Suprapubic skin (tissue), 4 donors: ENCODE measurements at regions not wholly inside any gene's neighbourhood (a gene's known extent, or its start where the extent isn't known, plus 50 kb on each side); places are given as distances from the start of the nearest gene placed in this dataset.

Experiments
- DNase-seq, 2 donors: peaks; one replicate each; pipeline ENCODE4 v3.0.0-alpha.2; 2019; ENCODE audit warnings: low spot score in 2 of 2
- H3K27ac ChIP-seq: fragments of 200-600 bp; sonication (generic); one replicate; pipeline ENCODE4 v1.5.1; 2019
- H3K27me3 ChIP-seq: fragments of 200-600 bp; sonication (generic); one replicate; pipeline ENCODE4 v1.5.1; 2019
- H3K36me3 ChIP-seq: fragments of 200-600 bp; sonication (generic); one replicate; pipeline ENCODE4 v1.5.1; 2019
- H3K4me1 ChIP-seq: fragments of 200-600 bp; sonication (generic); one replicate; pipeline ENCODE4 v1.5.1; 2019
- H3K4me3 ChIP-seq: fragments of 200-600 bp; sonication (generic); one replicate; pipeline ENCODE4 v1.5.1; 2019; ENCODE audit warnings: mild to moderate bottlenecking
- H3K9me3 ChIP-seq: fragments of 200-600 bp; sonication (generic); one replicate; pipeline ENCODE4 v1.5.1; 2019
- CTCF ChIP-seq, 2 donors: fragments of 200-600 bp in 1 of 2; fragments of 450-650 bp in 1 of 2; sonication (generic) in 1 of 2; IDR thresholded peaks; one replicate each; pipeline ENCODE4 v1.5.1; 2016 to 2019; ENCODE audit warnings: antibody characterized with exemption in 2 of 2, mild to moderate bottlenecking in 1 of 2, moderate library complexity in 1 of 2
- EP300 ChIP-seq: sonication (generic); formaldehyde crosslinking; IDR thresholded peaks from one replicate; pipeline ENCODE4 v1.6.1; 2017; ENCODE audit warnings: antibody characterized with exemption
- POLR2A ChIP-seq, 2 donors: fragments of 450-650 bp; IDR thresholded peaks; one replicate each; pipeline ENCODE4 v1.6.1; 2017; ENCODE audit warnings: antibody characterized with exemption in 2 of 2, mild to moderate bottlenecking in 2 of 2, moderate library complexity in 2 of 2
- POLR2AphosphoS5 ChIP-seq, 3 donors: sonication (generic); formaldehyde crosslinking; IDR thresholded peaks; one replicate each; pipeline ENCODE4 v1.6.1; 2017; ENCODE audit warnings: antibody characterized with exemption in 3 of 3
- WGBS: methylation state at CpG from one replicate; pipeline ENCODE4 v1.1.5; 2018; 5-methylcytosine and 5-hydroxymethylcytosine counted together

GRCh38 chr1:73953586-73953985 is 244.4 kb downstream of the LRRIQ3 start:
- 91% methylated on average over 4 of the region's 4 CpGs for WGBS
- no peaks in the 10 kb centered on the region for H3K27me3 ChIP-seq
- no peak overlapping the region for H3K4me3 ChIP-seq
- no peaks in the 10 kb centered on the region for H3K36me3 ChIP-seq
- H3K27ac ChIP-seq, result no peak overlapping the region
- no peak for DNase-seq
- H3K9me3 ChIP-seq, result no peaks in the 10 kb centered on the region
- H3K4me1 ChIP-seq, result no peaks in the 10 kb centered on the region
- TF ChIP-seq POLR2A (IDR thresholded peaks at IDR 0.05) (no peak), POLR2AphosphoS5 (IDR thresholded peaks at IDR 0.05) (no peak), CTCF (IDR thresholded peaks at IDR 0.05) (no peak), EP300 (no peak)

GRCh38 chr1:73953186-73953585 is 244.8 kb downstream of the LRRIQ3 start:
- no peak for TF ChIP-seq POLR2A (IDR thresholded peaks at IDR 0.05)
- no peak for TF ChIP-seq EP300
- no peak for TF ChIP-seq POLR2AphosphoS5 (IDR thresholded peaks at IDR 0.05)
- TF ChIP-seq CTCF (IDR thresholded peaks at IDR 0.05), result no peak
- H3K9me3 ChIP-seq, result no peaks in the 10 kb centered on the region
- no peaks in the 10 kb centered on the region for H3K27me3 ChIP-seq
- H3K27ac ChIP-seq, result no peak overlapping the region
- no peaks in the 10 kb centered on the region for H3K4me1 ChIP-seq
- 90% methylated on average over 5 of the region's 5 CpGs for WGBS
- H3K36me3 ChIP-seq, result no peaks in the 10 kb centered on the region
- no peak for DNase-seq
- no peak overlapping the region for H3K4me3 ChIP-seq

- no peak overlapping the region for H3K4me3 ChIP-seq
- no peaks in the 10 kb centered on the region for H3K4me1 ChIP-seq
- DNase-seq, result no peak
- TF ChIP-seq CTCF (IDR thresholded peaks at IDR 0.05) (no peak), POLR2A (IDR thresholded peaks at IDR 0.05) (no peak), POLR2AphosphoS5 (IDR thresholded peaks at IDR 0.05) (no peak), EP300 (no peak)
- H3K27me3 ChIP-seq, result no peaks in the 10 kb centered on the region
- H3K27ac ChIP-seq, result no peak overlapping the region
- no peaks in the 10 kb centered on the region for H3K9me3 ChIP-seq
- H3K36me3 ChIP-seq, result no peaks in the 10 kb centered on the region
Observed at GRCh38 chr1:73948055-73948454, 249.9 kb downstream of the LRRIQ3 start.

GRCh38 chr1:73947009-73947408 is 251.0 kb downstream of the LRRIQ3 start:
- TF ChIP-seq EP300 (no peak), POLR2A (IDR thresholded peaks at IDR 0.05) (no peak), CTCF (IDR thresholded peaks at IDR 0.05) (no peak), POLR2AphosphoS5 (IDR thresholded peaks at IDR 0.05) (no peak)
- WGBS, result 80% methylated on average over 3 of the region's 3 CpGs
- no peaks in the 10 kb centered on the region for H3K9me3 ChIP-seq
- no peaks in the 10 kb centered on the region for H3K27me3 ChIP-seq
- no peak for DNase-seq
- H3K27ac ChIP-seq, result no peak overlapping the region
- no peak overlapping the region for H3K4me3 ChIP-seq
- H3K4me1 ChIP-seq, result no peaks in the 10 kb centered on the region
- no peaks in the 10 kb centered on the region for H3K36me3 ChIP-seq

- H3K4me1 ChIP-seq, result no peaks in the 10 kb centered on the region
- H3K27me3 ChIP-seq, result no peaks in the 10 kb centered on the region
- no peak for DNase-seq
- WGBS, result 35% methylated on average over 1 of the region's 1 CpG
- H3K27ac ChIP-seq, result no peak overlapping the region
- TF ChIP-seq POLR2AphosphoS5 (IDR thresholded peaks at IDR 0.05) (no peak), CTCF (IDR thresholded peaks at IDR 0.05) (no peak), EP300 (no peak), POLR2A (IDR thresholded peaks at IDR 0.05) (no peak)
- no peaks in the 10 kb centered on the region for H3K36me3 ChIP-seq
- H3K4me3 ChIP-seq, result no peak overlapping the region
- no peaks in the 10 kb centered on the region for H3K9me3 ChIP-seq
Observed at GRCh38 chr1:73943270-73943669, 254.7 kb downstream of the LRRIQ3 start.
